Activated CD8-positive, alpha-beta memory T cell treated with anti-CD3 and anti-CD28 coated beads for 36 hours (primary cell): ENCODE measurements at regions not wholly inside any gene's neighbourhood (a gene's known extent, or its start where the extent isn't known, plus 50 kb on each side); places are given as distances from the start of the nearest gene placed in this dataset.

Experiments used
- CTCF ChIA-PET: fragments of 350-600 bp; sonication (Branson Sonifier 250); formaldehyde crosslinking; loops from one replicate; lab custom pipeline; 2021; ENCODE audit warnings: antibody characterized with exemption; lab: Charles Lee
- POLR2A ChIA-PET: fragments of 350-600 bp; sonication (Branson Sonifier 250); formaldehyde crosslinking; loops from one replicate; lab custom pipeline; 2021; ENCODE audit warnings: antibody characterized with exemption; lab: Charles Lee

DNA sequence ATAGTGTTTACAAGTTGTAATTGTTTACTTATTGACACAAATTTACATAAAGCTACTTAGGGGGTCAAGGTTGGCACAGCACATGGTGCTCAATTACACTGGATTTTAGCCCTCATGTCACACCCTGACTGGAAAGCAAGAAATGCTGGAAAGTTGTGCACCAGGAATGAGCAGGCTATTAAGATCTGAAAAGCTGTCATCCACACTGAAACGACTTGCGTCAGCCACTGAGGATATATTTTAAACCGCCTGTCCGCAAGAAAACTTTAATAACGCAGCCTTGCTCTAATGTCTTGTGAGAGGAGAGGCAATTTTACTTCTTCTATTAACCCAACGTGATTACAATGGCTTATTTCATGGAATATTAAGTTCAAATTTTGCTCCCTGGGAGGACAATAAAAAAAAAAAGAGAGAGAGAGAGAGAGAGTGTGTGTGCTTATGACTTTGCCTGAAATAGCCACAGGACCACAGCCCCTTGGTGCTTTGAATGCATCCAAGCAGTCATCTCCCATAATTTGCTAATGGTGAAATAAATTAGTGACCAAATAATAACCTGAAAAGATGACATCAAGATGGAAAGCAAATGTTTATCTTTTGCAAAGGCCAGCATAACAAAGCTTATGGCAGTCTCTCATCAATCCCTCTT is 425.4 kb upstream of the PSMD7 start:
- POLR2A ChIA-PET, result no interaction called here
- CTCF ChIA-PET, result no interaction called here

DNA sequence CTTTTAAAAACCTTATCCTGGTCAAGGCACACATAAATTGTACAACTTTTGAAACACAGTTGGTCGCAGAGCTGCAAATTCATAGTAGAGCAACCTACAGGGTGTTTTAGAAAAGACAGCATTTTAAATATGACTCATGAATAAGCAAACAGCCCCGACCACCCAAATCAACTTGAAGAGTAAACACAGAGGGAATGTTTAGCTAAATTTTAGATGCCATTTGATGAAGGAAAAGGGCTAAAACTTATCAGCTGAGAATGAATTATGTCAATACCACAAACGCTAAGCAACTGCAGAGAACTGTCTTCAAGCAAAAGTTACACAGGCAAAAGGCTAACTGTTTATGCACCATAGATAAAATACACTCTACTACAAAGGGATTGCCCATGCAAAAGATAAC is 427.5 kb upstream of the PSMD7 start:
- ChIA-PET POLR2A (no interaction called here), CTCF (no interaction called here)

DNA sequence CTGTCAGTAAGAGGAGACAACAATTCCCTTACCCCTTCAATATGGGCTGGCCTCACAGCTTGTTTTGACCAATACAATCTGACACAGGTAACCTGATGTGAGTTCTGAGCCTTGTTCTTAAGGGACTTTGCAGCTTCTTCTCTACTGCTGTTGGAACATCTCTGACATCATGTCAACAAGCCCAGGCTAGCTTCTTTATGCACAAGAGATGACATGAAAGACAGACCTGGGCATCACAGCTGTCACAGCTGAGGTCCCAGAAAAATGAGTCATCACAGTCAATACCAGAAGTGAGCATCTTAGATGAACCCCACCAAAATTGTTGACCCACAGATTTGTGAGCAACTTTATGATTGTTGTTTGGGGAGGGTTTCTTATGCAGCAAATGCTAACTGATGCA is 431.7 kb upstream of the PSMD7 start:
- ChIA-PET POLR2A (no interaction called here), CTCF (no interaction called here)

DNA sequence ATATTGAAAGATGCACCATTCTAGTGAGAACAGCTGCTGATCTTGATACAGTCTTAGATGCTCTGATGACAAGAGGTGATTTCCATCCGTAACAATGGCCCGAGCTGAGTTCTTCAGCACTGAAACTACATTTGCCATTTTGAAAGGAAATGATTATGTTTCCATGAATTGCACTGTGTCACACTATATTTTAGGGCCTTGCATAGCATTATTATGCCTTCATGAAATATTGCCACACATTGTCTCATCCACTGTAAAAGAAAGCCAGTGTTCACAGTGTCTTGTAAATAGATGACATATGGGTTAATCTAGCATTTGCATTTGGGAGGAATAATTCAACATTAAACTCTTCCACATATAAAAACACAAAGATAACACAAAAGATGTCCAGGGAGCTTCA is 438.3 kb upstream of the PSMD7 start:
- CTCF ChIA-PET, result no interaction called here
- POLR2A ChIA-PET, result no interaction called here

DNA sequence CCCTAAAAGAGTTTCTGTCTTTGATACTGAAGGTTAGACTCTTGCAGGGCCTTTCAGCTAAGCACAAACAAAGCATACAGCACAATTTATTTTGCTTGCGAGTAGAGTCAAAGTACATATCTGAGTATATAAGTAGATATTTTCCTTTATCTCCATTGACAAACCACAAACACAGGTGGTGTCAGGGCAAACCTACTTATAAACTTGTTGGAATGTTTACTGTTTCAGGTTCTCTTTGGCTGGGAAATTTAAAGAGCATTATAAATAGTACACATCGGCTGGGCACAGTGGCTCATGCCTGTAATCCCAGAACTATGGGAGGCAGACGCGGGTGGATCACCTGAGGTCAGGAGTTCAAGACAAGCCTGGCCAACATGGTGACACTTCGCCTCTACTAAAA is 442.6 kb upstream of the PSMD7 start:
- ChIA-PET CTCF (no interaction called here), POLR2A (no interaction called here)

DNA sequence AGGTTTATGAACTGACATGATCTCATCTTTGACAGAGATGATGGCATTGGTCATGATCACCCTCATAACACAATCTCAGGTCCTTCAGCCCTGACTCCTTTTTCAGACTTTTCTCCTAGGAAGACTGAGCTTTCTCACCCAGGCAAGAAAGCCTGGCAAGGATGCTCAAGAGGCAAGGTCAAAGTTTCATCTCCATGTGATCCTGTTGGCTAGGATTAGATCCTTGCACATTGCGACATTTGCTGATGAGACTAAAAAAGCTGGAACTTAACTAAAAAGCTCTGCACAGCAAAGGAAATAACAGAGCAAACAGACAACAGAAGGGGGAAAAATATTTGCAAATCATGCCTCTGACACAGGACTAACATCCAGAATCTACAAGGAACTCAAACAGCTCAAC is 444.1 kb upstream of the PSMD7 start:
- CTCF ChIA-PET, result no interaction called here
- POLR2A ChIA-PET, result no interaction called here

DNA sequence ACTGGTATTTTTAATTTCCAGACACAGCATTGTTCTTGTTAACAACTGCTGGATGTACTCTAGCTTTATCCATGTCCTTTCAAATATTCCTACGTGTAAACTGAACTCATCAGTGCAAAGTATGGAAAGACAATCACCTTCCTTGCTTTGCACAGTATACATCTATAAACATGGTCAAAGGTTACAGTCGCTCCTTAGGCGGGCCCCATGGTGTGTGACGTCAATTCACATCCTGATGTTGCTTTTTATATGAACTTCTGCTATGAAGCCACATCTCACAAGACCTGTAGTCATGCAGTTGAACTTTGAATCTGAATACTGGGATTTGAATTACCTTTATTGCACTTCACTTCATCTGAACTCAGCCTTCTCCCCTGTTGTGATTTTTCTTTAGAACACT is 447.6 kb upstream of the PSMD7 start:
- ChIA-PET CTCF (no interaction called here), POLR2A (no interaction called here)

DNA sequence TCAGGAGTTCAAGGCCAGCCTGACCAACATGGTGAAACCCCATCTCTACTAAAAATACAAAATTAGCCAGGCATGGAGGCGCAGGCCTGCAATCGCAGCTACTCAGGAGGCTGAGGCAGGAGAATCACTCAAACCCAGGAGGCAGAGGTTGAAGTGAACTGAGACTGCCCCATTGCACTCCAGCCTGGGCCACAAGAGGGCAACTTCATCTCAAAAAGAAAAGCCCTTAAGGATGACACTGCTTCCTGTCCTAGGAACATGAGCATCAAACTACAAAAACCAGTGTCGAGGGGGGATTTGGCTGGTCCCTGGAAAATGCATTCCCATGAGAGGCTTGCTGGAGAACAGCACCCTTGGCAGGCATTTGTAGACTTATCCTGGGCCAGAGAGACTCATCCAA is 449.5 kb upstream of the PSMD7 start:
- ChIA-PET CTCF (no interaction called here), POLR2A (no interaction called here)

DNA sequence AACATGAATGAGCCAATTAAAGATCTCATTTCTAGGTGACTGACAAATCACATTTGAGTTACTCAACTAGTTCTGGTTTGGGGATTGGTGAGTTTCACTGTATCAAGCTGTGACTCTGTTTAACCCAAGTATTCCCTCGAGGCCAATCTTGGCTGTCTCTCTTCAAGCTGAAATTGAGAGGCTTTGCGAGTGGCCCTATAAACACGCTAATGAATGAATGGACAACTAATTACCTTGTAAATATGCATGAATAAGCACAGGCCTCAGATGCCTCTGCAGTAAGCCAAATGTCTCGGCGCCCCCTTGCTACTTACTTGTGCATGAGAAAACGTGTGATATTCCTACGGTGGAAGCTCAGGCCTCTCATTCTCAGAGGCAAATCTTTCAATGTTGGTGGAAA is 450.3 kb upstream of the PSMD7 start:
- CTCF ChIA-PET, result no interaction called here

DNA sequence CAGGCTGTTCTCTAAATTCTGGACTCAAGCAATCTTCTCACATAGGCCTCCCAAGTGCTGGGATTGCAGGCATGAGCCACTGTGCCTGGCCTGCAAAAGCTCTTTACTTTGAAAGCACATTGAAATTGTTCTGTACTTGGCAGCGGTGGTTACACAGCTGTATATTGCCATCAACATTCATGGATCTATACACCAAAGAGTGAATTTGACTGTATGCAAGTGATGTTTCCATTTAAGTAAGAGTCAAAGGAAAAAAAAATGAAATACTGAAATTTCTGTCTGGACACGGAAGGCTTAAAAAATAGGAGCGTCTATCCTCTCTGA is 450.6 kb upstream of the PSMD7 start:
- POLR2A ChIA-PET, result no interaction called here
- CTCF ChIA-PET, result no interaction called here

More for the DNA sequence above, 450.3 kb upstream of the PSMD7 start:
- POLR2A ChIA-PET, result no interaction called here

DNA sequence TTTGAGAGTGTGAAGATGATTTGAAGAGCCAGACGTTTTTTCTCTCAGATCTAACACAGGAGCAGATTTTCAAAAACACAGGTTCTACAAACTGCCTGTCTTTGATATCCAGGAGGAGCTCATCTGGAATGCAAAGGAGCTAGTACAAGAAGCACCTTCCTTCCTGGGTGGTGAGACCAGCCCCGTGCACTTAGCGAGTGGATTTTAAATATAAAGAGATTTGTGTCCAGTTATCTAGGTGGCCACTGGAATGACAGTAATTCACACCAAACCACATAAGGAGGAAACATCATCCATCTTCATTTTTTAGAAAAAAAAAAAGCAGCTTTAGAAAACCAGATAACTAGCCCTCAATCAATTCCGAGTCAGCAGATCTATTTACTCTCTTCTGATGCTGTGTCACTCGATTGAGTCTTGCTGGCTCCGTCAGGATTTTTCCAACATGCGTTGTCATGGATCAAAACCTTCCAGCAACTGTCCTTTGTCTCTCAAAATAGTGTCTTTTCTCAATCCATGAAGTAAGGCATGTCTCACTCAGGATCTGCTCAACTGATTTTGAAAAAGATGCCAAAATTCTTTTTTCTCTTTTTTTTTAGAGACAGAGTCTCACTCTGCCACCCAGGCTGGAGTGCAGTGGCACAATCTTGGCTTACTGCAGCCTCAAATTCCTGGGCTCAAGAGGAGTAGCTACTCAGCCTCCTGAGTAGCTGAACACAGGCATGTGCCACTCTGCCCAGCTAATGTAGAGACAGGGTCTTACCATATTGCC is 451.2 kb upstream of the PSMD7 start:
- POLR2A ChIA-PET, result no interaction called here
- CTCF ChIA-PET, result no interaction called here

DNA sequence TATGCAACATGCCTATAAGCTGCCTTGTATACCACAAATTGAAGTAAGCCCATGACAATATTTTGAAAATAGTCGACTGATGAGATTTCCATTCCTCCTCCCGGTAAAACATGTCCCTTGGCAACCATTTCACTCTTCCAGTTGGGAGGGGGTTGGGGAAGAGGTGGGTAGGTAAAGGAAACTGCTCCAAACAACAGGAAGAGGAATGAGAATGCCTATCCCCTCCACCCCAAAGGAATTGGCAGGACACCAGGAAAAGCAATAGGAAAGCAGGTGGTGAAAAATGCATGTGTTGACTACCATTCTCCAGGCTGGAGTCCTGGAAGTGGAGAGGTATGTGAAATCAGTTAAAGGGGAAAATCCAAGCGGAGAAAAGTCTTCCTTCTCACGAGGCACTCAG is 455.9 kb upstream of the PSMD7 start:
- CTCF ChIA-PET, result no interaction called here
- POLR2A ChIA-PET, result no interaction called here

DNA sequence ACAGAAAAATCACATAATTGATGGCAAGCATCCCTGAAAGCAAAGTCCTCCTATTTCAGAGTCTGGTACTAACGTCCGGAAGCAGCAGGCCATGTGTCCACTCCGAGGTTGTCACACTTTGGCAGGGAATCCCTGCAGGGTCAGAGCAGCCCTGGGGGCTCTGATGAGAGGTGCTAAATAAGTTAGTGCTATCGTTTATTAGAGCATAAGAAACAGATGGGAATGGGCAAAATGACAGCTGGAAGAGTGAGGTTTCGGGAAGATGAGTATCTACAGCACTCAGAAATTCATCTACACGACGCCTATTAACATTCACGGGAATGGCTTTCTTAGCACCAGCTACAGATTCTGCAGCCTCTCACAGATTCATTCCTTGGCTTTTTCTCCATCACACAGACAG is 465.4 kb upstream of the PSMD7 start:
- ChIA-PET POLR2A (no interaction called here), CTCF (no interaction called here)

DNA sequence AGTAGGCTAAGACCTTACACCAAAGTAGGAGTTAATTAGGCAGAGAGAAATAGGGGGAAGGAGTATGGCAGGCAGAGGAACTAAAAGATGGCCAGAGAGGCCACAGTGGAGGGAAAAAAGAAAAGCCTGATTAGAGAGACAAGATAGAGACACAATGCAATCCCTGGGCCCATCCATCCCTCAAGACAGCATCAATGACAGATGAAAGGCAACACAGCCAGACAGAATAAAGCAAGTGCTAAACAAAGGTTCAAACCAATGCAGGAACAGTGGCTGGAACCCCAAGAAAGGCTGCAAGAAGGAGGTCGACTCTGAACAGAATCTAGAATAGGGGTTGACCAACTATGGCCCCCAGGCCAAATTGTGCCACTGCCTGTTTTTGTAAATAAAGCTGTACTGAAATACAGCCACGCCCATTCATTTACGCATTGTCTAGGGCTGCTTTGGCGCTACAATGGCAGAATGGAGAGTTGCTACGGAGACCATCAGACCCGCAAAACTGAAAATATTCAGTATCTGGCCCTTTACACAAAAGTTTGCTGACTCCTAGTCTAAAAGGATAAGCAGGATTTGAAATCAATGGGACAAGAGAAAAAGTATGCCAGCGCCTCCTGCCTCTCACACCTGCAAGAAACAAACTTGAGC is 473.3 kb upstream of the PSMD7 start:
- CTCF ChIA-PET, result no interaction called here
- POLR2A ChIA-PET, result no interaction called here

DNA sequence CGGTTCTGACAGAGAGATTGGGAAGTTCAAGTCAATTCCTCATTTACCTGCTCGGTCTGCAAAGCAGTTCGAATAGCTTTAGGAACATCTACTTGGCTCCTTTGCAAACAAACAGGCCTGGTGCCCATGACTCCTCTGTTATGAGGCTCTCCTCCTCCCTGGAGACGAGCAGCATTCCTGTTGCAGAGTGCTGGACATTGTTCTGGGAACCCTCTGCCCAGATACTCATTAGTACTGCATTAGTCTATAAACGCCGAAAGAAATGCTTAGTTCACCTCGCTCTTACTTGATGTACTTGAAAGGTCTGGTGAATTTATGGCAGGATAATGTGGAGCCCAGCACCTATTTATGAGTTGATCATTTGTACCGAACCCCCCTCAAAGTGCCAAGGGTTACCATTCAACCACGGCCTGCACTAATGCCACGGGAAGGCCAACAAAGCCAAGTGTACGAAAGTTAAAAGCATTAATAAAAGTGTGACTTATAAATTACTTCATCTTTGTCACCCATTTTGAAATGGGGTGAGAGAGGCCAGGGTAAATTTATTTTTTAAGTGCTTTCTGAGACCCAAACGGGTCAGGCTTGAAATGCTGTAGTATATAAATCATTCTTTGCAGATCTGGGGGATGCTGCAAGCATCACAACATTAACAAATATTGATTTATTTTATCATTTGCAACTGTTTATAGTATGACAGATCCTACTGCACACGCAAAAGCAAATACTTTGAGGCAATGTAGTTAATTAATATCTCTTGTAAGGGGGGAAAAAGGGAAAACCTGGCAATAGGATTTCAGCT is 478.9 kb upstream of the PSMD7 start:
- POLR2A ChIA-PET, result no interaction called here
- CTCF ChIA-PET, result no interaction called here

DNA sequence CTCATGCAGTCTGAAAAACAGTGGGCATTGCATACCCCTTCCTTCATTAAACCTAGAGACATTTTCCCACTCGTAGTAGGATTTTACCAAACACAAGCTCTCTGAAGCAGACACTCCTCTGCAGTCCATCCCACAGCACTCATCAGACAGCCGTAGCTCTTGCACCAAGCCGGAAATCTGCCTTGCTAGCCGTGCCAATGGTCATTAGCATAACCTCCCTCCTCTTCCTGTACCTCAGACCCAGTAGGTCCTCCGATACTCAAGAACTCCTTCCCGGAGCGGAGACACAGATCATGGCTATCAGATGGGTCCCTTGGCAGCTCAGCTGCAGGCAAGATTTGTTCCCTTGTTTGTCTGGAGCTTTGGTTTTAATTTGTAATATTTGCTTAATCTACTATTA is 483.1 kb upstream of the PSMD7 start:
- POLR2A ChIA-PET, result no interaction called here
- CTCF ChIA-PET, result no interaction called here

DNA sequence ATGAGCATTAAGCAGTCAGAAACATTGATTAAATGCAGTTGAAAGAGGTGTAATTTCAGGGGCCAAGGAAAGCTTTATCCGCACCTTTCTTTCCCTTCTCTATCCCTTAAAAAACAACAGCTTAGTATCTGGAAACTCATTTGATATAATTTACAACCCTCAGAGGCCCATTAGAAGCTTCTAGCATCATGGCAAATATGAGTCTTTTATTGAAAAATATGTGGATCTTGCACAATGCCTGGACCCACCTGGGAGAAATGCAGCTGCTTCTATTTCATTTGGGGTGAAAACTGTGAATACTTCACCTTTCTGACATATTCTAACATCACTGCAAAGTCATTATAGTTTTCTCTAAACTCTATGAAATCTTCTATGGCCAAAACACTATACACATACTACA is 492.2 kb upstream of the PSMD7 start:
- ChIA-PET POLR2A (no interaction called here), CTCF (interaction anchor here (0.7 kb wide), 1 partner anchor 10 kb away, joined by 3 read pairs; no protein-coding TSS in a partner anchor)

DNA sequence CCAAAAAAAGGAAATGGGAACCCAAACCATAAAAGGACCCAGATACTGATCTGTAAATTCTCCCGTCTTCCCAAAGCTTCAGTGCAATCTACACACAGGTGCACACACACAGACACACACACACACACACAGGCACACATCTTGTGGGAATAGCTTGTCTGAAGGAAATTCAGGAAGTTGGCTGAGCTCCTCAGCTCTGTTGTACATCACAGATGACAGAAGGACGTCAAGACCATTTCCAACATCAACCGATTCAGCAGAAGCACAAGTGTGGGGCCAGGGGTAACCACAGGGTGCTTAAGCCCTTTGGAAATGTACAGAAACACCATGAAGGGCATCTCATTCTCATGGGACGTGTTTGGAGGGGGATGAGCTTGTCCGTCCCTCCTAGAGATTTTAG is 498.1 kb upstream of the PSMD7 start:
- POLR2A ChIA-PET, result no interaction called here
- CTCF ChIA-PET, result no interaction called here

DNA sequence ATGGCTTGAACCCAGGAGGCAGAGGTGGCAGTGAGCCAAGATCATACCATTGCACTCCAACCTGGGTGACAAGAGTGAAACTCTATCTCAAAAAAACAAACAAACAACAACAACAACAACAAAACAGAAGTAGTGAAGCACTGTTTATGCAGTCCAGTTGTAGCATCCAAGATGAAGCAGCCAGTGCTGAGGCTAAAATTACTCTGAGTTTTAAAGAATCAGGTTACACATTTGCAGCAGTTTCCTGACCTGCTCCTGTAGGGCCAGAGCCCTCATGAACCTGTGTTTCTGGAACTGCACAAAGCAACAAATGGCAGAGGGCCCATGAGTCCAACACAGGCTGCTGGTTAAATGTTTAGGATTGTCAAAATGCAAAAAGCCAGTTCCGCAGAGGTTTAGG is 499.5 kb upstream of the PSMD7 start:
- POLR2A ChIA-PET, result no interaction called here
- CTCF ChIA-PET, result no interaction called here

DNA sequence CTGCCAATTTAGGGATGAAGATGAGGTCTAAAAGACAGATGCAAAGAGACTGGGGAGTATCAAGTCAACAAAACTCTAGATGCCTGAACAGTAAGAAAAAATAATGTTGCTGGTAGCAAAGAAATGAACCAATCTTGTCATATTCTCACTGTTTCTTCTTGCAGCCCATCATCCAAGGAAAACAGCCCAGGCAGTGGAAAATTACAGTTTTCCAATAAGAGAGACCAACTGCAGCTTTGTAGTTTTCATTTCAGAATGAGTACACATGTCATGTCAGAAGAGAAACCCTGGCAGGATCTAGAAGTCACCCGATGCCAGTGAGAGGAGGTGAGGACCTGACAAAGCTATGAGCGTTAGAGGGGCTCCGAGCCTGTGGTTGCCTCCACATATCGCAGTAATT is 500.4 kb upstream of the PSMD7 start:
- ChIA-PET POLR2A (no interaction called here), CTCF (no interaction called here)
